Adrenal gland (tissue), 9 donors: ENCODE measurements at regions not wholly inside any gene's neighbourhood (a gene's known extent, or its start where the extent isn't known, plus 50 kb on each side); places are given as distances from the start of the nearest gene placed in this dataset.

Experiments used
- DNase-seq, 7 donors: peaks; one replicate each; pipeline ENCODE4 v3.0.0-alpha.2; 2019 to 2020
- H3K27ac ChIP-seq, 5 donors: fragments of 200-600 bp; sonication (generic) in 4 of 5; 1 replicate in 3 of 5; 2 replicates in 2 of 5; pipeline versions ENCODE4 v1.5.1 to v1.8.0; 2016 to 2020; ENCODE audit warnings: mild to moderate bottlenecking in 1 of 5
- H3K27me3 ChIP-seq: fragments of 200-600 bp; 2 replicates; pipeline ENCODE4 v1.8.0; 2021
- H3K36me3 ChIP-seq, 2 donors: fragments of 200-600 bp; replicated peaks in 1 of 2; 1 replicate in 1 of 2; 2 replicates in 1 of 2; pipeline versions ENCODE4 v1.5.1 to v1.8.0; 2018 to 2022
- H3K4me1 ChIP-seq, 2 donors: fragments of 200-600 bp; replicated peaks in 1 of 2; 1 replicate in 1 of 2; 2 replicates in 1 of 2; pipeline versions ENCODE4 v1.5.1 to v1.8.0; 2018 to 2021
- H3K4me3 ChIP-seq, 4 donors: fragments of 200-600 bp; sonication (generic) in 3 of 4; one replicate each; pipeline ENCODE4 v1.5.1; 2016 to 2018
- H3K9me3 ChIP-seq, 3 donors: fragments of 200-600 bp; sonication (generic) in 1 of 3; replicated peaks in 1 of 3; 1 replicate in 2 of 3; 2 replicates in 1 of 3; pipeline versions ENCODE4 v1.5.1 to v1.8.0; 2016 to 2021
- POLR2A ChIP-seq, 2 donors: fragments of 450-650 bp; IDR thresholded peaks; one replicate each; pipeline ENCODE4 v1.6.1; 2017; ENCODE audit warnings: antibody characterized with exemption in 2 of 2, mild to moderate bottlenecking in 2 of 2, moderate library complexity in 1 of 2
- WGBS, 4 donors: extraction: QIAGEN DNeasy Blood & Tissue Kit in 2 of 4; methylation state at CpG; one replicate each; pipeline versions ENCODE4 v1.1.5 to v1.1.7; 2013 to 2017; 5-methylcytosine and 5-hydroxymethylcytosine counted together
- intact Hi-C, 2 donors: fragments of 100-400 bp; cut with DNase I; formaldehyde crosslinking; loops; one replicate each; pipeline versions ENCODE4 v1.14.1 to v1.15.0; 2022 to 2023
- TF ChIP-seq, protein P1 (sequence below), 6 experiments: fragments of 450-650 bp in 4 of 6; fragments of 200-600 bp in 2 of 6; sonication (generic) in 1 of 6; IDR thresholded peaks; 1 replicate in 5 of 6; 2 replicates in 1 of 6; pipeline versions ENCODE4 v1.5.1 to v1.8.0; 2016 to 2021; ENCODE audit warnings: antibody characterized with exemption in 6 of 6, mild to moderate bottlenecking in 2 of 6, moderate library complexity in 1 of 6
- donor health status: healthy with polysubstance abuse.
- donor health status: Bipolar disorder and iron deficiency.
- donor health status: DM: yes; HTN: yes; CAD: no.
- donor health status: DM: no; HTN: no; CAD: no.
- donor health status: DM: no; HTN: no; CAD: no.

- no peak for DNase-seq
- no peaks in the 10 kb centered on the region for H3K9me3 ChIP-seq
- H3K27me3 ChIP-seq = no peaks in the 10 kb centered on the region
- intact Hi-C loops = no loop called here
- WGBS, 4 donors = 67 to 83% (median 78%) methylated on average over 2 of the region's 2 CpGs
- H3K36me3 ChIP-seq = no peaks in the 10 kb centered on the region
- no peaks in the 10 kb centered on the region for H3K4me1 ChIP-seq
- TF ChIP-seq, protein P1, sequence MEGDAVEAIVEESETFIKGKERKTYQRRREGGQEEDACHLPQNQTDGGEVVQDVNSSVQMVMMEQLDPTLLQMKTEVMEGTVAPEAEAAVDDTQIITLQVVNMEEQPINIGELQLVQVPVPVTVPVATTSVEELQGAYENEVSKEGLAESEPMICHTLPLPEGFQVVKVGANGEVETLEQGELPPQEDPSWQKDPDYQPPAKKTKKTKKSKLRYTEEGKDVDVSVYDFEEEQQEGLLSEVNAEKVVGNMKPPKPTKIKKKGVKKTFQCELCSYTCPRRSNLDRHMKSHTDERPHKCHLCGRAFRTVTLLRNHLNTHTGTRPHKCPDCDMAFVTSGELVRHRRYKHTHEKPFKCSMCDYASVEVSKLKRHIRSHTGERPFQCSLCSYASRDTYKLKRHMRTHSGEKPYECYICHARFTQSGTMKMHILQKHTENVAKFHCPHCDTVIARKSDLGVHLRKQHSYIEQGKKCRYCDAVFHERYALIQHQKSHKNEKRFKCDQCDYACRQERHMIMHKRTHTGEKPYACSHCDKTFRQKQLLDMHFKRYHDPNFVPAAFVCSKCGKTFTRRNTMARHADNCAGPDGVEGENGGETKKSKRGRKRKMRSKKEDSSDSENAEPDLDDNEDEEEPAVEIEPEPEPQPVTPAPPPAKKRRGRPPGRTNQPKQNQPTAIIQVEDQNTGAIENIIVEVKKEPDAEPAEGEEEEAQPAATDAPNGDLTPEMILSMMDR (IDR thresholded peaks at IDR 0.05) = no peak
- H3K27ac ChIP-seq = no peak overlapping the region
- no peak overlapping the region for H3K4me3 ChIP-seq
These were observed 1391.6 kb downstream of the ADGRL3 start for GRCh38 chr4:62591756-62592155.

DNA sequence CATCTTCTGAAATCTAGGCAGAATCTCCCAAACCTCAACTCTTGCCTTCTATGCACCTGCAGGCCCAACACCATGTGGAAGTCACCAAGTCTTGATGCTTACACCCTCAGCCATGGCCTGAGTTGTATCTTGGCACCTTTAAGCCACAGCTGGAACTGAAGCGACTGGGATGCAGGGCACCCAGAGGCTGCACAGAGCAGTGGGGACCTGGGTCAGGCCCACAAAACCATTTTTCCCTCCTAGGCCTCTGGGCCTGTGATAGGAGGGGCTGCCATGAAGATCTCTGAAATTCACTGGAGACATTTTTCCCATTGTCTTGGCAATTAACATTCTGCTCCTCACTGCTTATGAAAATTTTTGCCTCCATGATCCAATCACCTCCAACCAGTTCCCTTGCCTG is 1388.5 kb downstream of the ADGRL3 start:
- no peaks in the 10 kb centered on the region for H3K4me1 ChIP-seq
- WGBS, 4 donors = 82 to 87% (median 85%) methylated on average over 1 of the region's 1 CpG; no CpG with 5 or more reads in 1 of the 4 donors

DNA sequence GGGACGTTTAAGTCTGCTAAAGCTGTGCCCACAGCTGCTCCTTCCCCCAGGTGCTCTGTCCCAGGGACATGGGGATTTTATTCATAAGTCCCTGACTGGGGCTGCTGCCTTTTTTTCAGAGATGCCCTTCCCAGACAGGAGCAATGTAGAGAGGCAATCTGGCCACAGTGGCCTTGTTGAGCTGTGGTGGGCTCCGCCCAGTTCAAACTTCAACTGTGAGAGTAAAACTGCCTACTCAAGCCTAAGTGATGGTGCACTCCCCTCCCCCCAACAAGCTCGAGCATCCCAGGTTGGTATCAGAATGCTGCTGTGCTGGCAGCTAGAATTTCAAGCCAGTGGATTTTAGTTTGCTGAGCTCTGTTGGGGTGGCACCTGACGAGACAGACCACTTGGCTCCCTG is 1371.4 kb downstream of the ADGRL3 start:
- intact Hi-C loops = no loop called here
- H3K4me3 ChIP-seq = no peak overlapping the region
- no peaks in the 10 kb centered on the region for H3K27me3 ChIP-seq
- no peaks in the 10 kb centered on the region for H3K4me1 ChIP-seq
- H3K9me3 ChIP-seq = no peaks in the 10 kb centered on the region
- no peak overlapping the region for H3K27ac ChIP-seq
- H3K36me3 ChIP-seq = no peaks in the 10 kb centered on the region
- 63 to 81% (median 71%) methylated on average over 3 to 4 of the region's 4 CpGs for WGBS, 4 donors
- no peak for DNase-seq
- TF ChIP-seq, protein P1 (IDR thresholded peaks at IDR 0.05) = no peak
- TF ChIP-seq POLR2A (IDR thresholded peaks at IDR 0.05) = no peak

More for the DNA sequence above, 1388.5 kb downstream of the ADGRL3 start:
- TF ChIP-seq POLR2A (IDR thresholded peaks at IDR 0.05) = no peak
- TF ChIP-seq, protein P1 (IDR thresholded peaks at IDR 0.05) = no peak
- H3K9me3 ChIP-seq = no peaks in the 10 kb centered on the region
- DNase-seq = no peak
- intact Hi-C loops = no loop called here
- H3K27me3 ChIP-seq = no peaks in the 10 kb centered on the region
- H3K4me3 ChIP-seq = no peak overlapping the region
- no peaks in the 10 kb centered on the region for H3K36me3 ChIP-seq
- H3K27ac ChIP-seq = no peak overlapping the region

- H3K4me1 ChIP-seq = no peaks in the 10 kb centered on the region
- H3K27me3 ChIP-seq = no peaks in the 10 kb centered on the region
- H3K9me3 ChIP-seq = no peaks in the 10 kb centered on the region
- no peaks in the 10 kb centered on the region for H3K36me3 ChIP-seq
- no peak for DNase-seq
- H3K27ac ChIP-seq = no peak overlapping the region
- intact Hi-C loops = no loop called here
- H3K4me3 ChIP-seq = no peak overlapping the region
- TF ChIP-seq, protein P1 (IDR thresholded peaks at IDR 0.05) = no peak
- no peak for TF ChIP-seq POLR2A (IDR thresholded peaks at IDR 0.05)
These were observed 1360.7 kb downstream of the ADGRL3 start for GRCh38 chr4:62560858-62561257.
